ENCODE measurements at regions not wholly inside any gene's neighbourhood (a gene's known extent, or its start where the extent isn't known, plus 50 kb on each side); places are given as distances from the start of the nearest gene placed in this dataset.

DNA sequence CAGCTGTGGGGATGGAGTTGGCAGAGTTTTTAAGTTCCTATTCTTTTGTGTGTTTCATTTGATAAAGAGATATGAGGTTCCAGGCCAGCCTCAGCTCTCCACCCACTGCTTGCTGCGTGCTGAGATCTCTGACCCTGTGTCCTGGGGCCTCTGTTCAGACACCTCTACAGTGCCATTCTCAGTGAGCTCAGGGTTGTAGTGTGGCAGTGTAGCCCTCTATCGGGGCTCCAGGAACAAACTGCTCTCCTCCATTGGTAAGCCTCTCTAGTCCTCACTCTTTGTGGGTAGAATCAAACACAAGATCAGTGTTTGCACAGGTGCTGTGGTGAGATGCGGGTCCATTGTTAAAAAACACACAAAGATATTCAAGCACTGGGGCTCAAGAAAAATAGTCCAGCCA is 386.6 kb upstream of the RPS23 start:
- DNase-seq (ENCODE audit: extremely low spot score) = no peak
- no peak overlapping the region for H3K4me3 ChIP-seq
- intact Hi-C loops (cut with DNase I) = no loop called here
- H3K4me1 ChIP-seq = no peaks in the 10 kb centered on the region
- no peaks in the 10 kb centered on the region for H3K9me3 ChIP-seq
- no peak overlapping the region for H3K27ac ChIP-seq (replicated peaks in 1 of 4)
- TF ChIP-seq POLR2AphosphoS5 (IDR thresholded peaks at IDR 0.05) (no peak), EP300 (IDR thresholded peaks at IDR 0.05) (no peak), POLR2A (IDR thresholded peaks at IDR 0.05; ENCODE audit: low read depth) (no peak)
- TF ChIP-seq, protein P1, sequence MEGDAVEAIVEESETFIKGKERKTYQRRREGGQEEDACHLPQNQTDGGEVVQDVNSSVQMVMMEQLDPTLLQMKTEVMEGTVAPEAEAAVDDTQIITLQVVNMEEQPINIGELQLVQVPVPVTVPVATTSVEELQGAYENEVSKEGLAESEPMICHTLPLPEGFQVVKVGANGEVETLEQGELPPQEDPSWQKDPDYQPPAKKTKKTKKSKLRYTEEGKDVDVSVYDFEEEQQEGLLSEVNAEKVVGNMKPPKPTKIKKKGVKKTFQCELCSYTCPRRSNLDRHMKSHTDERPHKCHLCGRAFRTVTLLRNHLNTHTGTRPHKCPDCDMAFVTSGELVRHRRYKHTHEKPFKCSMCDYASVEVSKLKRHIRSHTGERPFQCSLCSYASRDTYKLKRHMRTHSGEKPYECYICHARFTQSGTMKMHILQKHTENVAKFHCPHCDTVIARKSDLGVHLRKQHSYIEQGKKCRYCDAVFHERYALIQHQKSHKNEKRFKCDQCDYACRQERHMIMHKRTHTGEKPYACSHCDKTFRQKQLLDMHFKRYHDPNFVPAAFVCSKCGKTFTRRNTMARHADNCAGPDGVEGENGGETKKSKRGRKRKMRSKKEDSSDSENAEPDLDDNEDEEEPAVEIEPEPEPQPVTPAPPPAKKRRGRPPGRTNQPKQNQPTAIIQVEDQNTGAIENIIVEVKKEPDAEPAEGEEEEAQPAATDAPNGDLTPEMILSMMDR (IDR thresholded peaks at IDR 0.05) = no peak
- H3K36me3 ChIP-seq = no peaks in the 10 kb centered on the region
- no peaks in the 10 kb centered on the region for H3K27me3 ChIP-seq
- WGBS = 93% methylated on average over 3 of the region's 3 CpGs

DNA sequence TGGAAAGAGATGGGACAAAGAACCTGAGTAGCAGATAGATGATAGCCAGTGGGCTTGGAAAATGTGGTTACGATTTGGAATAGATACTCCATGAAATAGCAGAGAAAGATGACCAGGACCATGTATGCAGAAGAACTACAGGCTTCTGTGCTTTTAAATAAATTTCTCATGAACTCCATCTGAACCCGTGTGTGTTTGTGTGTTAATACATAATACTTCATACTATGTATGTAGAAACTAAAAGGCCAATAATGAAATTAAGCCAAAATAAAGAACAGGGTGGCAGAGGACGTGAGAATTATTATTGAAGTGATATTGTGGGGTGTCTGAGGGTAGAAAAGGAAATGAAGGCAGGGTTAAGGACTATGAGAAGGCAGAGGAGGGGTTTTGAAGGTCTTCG is 385.1 kb upstream of the RPS23 start:
- Histone ChIP-seq H3K36me3 (no peaks in the 10 kb centered on the region), H3K4me3 (no peak overlapping the region), H3K9me3 (no peaks in the 10 kb centered on the region), H3K27me3 (no peaks in the 10 kb centered on the region), H3K4me1 (no peaks in the 10 kb centered on the region), H3K27ac (replicated peaks in 1 of 4) (no peak overlapping the region)
- 66% methylated on average over 4 of the region's 4 CpGs for WGBS
- intact Hi-C loops (cut with DNase I) = no loop called here
- no peak for TF ChIP-seq POLR2A (IDR thresholded peaks at IDR 0.05; ENCODE audit: low read depth)
- no peak for TF ChIP-seq EP300 (IDR thresholded peaks at IDR 0.05)
- TF ChIP-seq POLR2AphosphoS5 (IDR thresholded peaks at IDR 0.05) = no peak
- TF ChIP-seq, protein P1 (IDR thresholded peaks at IDR 0.05) = no peak
- no peak for DNase-seq (ENCODE audit: extremely low spot score)

DNA sequence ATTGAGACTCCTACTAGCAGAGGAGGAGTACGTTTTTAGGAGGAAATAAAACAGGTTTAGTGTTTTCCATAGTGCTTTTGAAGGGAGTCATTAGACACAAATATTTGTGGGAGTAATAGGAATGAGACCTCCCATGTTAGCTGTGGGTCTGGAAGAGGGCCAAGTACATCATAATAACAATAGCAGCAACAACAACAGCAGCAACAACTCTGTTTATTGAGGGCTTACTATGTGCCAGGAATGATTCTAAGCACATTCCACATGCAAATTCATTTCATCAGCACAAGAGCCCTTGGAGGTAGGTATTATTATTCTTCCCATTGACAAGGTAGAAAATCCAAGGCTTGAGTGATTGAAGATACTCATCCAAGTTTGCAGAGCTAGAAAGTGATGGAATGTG is 384.2 kb upstream of the RPS23 start:
- H3K9me3 ChIP-seq = no peaks in the 10 kb centered on the region
- TF ChIP-seq EP300 (IDR thresholded peaks at IDR 0.05) (no peak), POLR2A (IDR thresholded peaks at IDR 0.05; ENCODE audit: low read depth) (no peak), POLR2AphosphoS5 (IDR thresholded peaks at IDR 0.05) (no peak)
- TF ChIP-seq, protein P1 (IDR thresholded peaks at IDR 0.05) = no peak
- H3K36me3 ChIP-seq = no peaks in the 10 kb centered on the region
- 59% methylated on average over 1 of the region's 1 CpG for WGBS
- intact Hi-C loops (cut with DNase I) = no loop called here
- no peak for DNase-seq (ENCODE audit: extremely low spot score)
- no peak overlapping the region for H3K27ac ChIP-seq (replicated peaks in 1 of 4)
- H3K4me1 ChIP-seq = no peaks in the 10 kb centered on the region
- no peaks in the 10 kb centered on the region for H3K27me3 ChIP-seq
- no peak overlapping the region for H3K4me3 ChIP-seq

DNA sequence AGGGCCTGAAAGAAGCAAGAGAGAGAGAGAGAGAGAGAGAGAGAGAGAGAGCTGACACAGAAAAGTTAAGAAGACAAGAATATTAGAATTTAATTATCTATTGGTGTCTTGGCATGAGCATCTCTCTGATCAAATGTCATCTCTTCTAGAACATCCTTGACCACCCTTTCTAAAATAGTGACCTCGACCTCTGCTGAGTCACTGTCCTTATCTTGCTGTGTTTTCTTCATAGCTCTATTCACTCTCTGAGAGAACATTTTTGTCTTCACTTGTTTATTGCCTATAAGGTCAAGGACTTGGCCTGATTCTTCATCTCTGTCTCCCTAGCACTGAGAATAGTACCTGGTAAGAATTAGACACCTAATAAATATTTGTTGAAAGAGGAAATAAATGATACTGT is 383.8 kb upstream of the RPS23 start:
- intact Hi-C loops (cut with DNase I) = no loop called here
- TF ChIP-seq POLR2A (IDR thresholded peaks at IDR 0.05; ENCODE audit: low read depth) = no peak
- TF ChIP-seq POLR2AphosphoS5 (IDR thresholded peaks at IDR 0.05) = no peak
- TF ChIP-seq EP300 (IDR thresholded peaks at IDR 0.05) = no peak
- TF ChIP-seq, protein P1 (IDR thresholded peaks at IDR 0.05) = no peak
- no peak for DNase-seq (ENCODE audit: extremely low spot score)
- Histone ChIP-seq H3K4me1 (peaks cover 0 to 3% (median 1%) of the 10 kb centered on the region in 4 donors), H3K27ac (replicated peaks in 1 of 4) (no peak overlapping the region), H3K27me3 (no peaks in the 10 kb centered on the region), H3K36me3 (no peaks in the 10 kb centered on the region), H3K4me3 (no peak overlapping the region), H3K9me3 (no peaks in the 10 kb centered on the region)
- WGBS = 92% methylated on average over 1 of the region's 1 CpG

DNA sequence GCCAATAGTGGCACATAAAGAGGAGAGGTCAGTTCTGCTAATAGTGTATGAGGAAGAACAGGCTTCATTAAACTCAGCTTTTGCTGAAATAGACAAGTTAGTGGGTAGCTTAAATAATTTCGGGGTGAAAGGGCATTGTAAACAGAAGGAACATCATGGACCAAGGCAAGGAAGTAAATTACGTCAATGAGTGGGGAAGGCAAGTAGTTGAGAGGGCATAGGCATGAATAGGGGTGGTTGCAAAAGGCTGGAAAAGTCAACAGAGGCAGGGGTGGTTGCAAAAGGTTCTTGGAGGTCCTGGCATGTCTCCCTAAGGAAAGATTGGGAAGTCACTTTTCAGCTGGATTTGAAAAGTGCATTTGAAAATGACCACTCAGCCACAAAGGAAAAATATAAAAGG is 383.3 kb upstream of the RPS23 start:
- WGBS = 88% methylated on average over 2 of the region's 2 CpGs
- DNase-seq (ENCODE audit: extremely low spot score) = no peak
- Histone ChIP-seq H3K27ac (replicated peaks in 1 of 4) (no peak overlapping the region), H3K9me3 (no peaks in the 10 kb centered on the region), H3K4me3 (no peak overlapping the region), H3K27me3 (no peaks in the 10 kb centered on the region), H3K36me3 (no peaks in the 10 kb centered on the region), H3K4me1 (peaks cover 0 to 8% (median 5%) of the 10 kb centered on the region in 4 donors)
- intact Hi-C loops (cut with DNase I) = no loop called here
- TF ChIP-seq POLR2A (IDR thresholded peaks at IDR 0.05; ENCODE audit: low read depth) (no peak), EP300 (IDR thresholded peaks at IDR 0.05) (no peak), POLR2AphosphoS5 (IDR thresholded peaks at IDR 0.05) (no peak)
- TF ChIP-seq, protein P1 (IDR thresholded peaks at IDR 0.05) = no peak
